ENCODE measurements at regions not wholly inside any gene's neighbourhood (a gene's known extent, or its start where the extent isn't known, plus 50 kb on each side); places are given as distances from the start of the nearest gene placed in this dataset.

- Mint-ChIP-seq H3K36me3 (no peaks in the 10 kb centered on the region), H3K9me3 (no peaks in the 10 kb centered on the region), H3K27me3 (ENCODE audit: low read depth) (no peaks in the 10 kb centered on the region), H3K4me1 (peaks cover 8% of the 10 kb centered on the region), H3K4me3 (no peak overlapping the region), H3K27ac (no peak overlapping the region)
- DNase-seq (ENCODE audit: low spot score): no peak
- POLR2A ChIA-PET: no interaction called here
- ATAC-seq: no peak
- CTCF ChIA-PET: interaction anchor here (0.7 kb wide), 1 partner anchor 111 kb away, joined by 3 read pairs; no protein-coding TSS in a partner anchor
- TF ChIP-seq ATF2 (CRISPR knock-in tag; IDR thresholded peaks at IDR 0.05; ENCODE audit: borderline replicate concordance, low read depth) (no peak), ZNF232 (CRISPR knock-in tag; IDR thresholded peaks at IDR 0.05) (no peak), JAZF1 (CRISPR knock-in tag; IDR thresholded peaks at IDR 0.05) (no peak), TP53 (CRISPR knock-in tag; IDR thresholded peaks at IDR 0.05) (no peak), SMAD3 (CRISPR knock-in tag; IDR thresholded peaks at IDR 0.05; ENCODE audit: borderline replicate concordance) (no peak), TCF7 (CRISPR knock-in tag; IDR thresholded peaks at IDR 0.05; ENCODE audit: low read depth) (no peak), ZNF317 (CRISPR knock-in tag; IDR thresholded peaks at IDR 0.05; ENCODE audit: borderline replicate concordance, low read depth) (no peak), AR (CRISPR knock-in tag; IDR thresholded peaks at IDR 0.05) (no peak), PREB (CRISPR knock-in tag; IDR thresholded peaks at IDR 0.05; ENCODE audit: borderline replicate concordance) (no peak), STAT6 (CRISPR knock-in tag; conservative IDR thresholded peaks at IDR 0.05; ENCODE audit: low read depth) (no peak), KAT7 (CRISPR knock-in tag; IDR thresholded peaks at IDR 0.05; ENCODE audit: borderline replicate concordance) (no peak), ATF3 (CRISPR knock-in tag; conservative IDR thresholded peaks at IDR 0.05) (no peak), ZNF219 (CRISPR knock-in tag; IDR thresholded peaks at IDR 0.05; ENCODE audit: borderline replicate concordance) (no peak), ZNF425 (CRISPR knock-in tag; conservative IDR thresholded peaks at IDR 0.05) (no peak), ATF6 (CRISPR knock-in tag; IDR thresholded peaks at IDR 0.05) (no peak), CREM (CRISPR knock-in tag; IDR thresholded peaks at IDR 0.05) (no peak), ZNF512 (CRISPR knock-in tag; IDR thresholded peaks at IDR 0.05; ENCODE audit: borderline replicate concordance) (no peak), NFYB (CRISPR knock-in tag; conservative IDR thresholded peaks at IDR 0.05; ENCODE audit: low read depth) (no peak)
Observed at GRCh38 chr2:22932288-22932687, 452.7 kb upstream of the KLHL29 start.

Data from WTC11 (cell line).